Gastrocnemius medialis (tissue), 4 donors: ENCODE measurements at regions not wholly inside any gene's neighbourhood (a gene's known extent, or its start where the extent isn't known, plus 50 kb on each side); places are given as distances from the start of the nearest gene placed in this dataset.

Experiments used
- POLR2A ChIP-seq, 2 donors: fragments of 450-650 bp; IDR thresholded peaks; one replicate each; pipeline ENCODE4 v1.6.1; 2017; ENCODE audit warnings: antibody characterized with exemption in 2 of 2, mild to moderate bottlenecking in 2 of 2, moderate library complexity in 2 of 2
- TF ChIP-seq, protein P1 (sequence below), 5 experiments: fragments of 450-650 bp in 3 of 5; fragments of 200-600 bp in 2 of 5; sonication (generic) in 2 of 5; IDR thresholded peaks in 4 of 5; conservative IDR thresholded peaks in 1 of 5; 1 replicate in 4 of 5; 2 replicates in 1 of 5; pipeline ENCODE4 v1.5.1; 2016 to 2019; ENCODE audit warnings: antibody characterized with exemption in 5 of 5, mild to moderate bottlenecking in 3 of 5, moderate library complexity in 3 of 5

DNA sequence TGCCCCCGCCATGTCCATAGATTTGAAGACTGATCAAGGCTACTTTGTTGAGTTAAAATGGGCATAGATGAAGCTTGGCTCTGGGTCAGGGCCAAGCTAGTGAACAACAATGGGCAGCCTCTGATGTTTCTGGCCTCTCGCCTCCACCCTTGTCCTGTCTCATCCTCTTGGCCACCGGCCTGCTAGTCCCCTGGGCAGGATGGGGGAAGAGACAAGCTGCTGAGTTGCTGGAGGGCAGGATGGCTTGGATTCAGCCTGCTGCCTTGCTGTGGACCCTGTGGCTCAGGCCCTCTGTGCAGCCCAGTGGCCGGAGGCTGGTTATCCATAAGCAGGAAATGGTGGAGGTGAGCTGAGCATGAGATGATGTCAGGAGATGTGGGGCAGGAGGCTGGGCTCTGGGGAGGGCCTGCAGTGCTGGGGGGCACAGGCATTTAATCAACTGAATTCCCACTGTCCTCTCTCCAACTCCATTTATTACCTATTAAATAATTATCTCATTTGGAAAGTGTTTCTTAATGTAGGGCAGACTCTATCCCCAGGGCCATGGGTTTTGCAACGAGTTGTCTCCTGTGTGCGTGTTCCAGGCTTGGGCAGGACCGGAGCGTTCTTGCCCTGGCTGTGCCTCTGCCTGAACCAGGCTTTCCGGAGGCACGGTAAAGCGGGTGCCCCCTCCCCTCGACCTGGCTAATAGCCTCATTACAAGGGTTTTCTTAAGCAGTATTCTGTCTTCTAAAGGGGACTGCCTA, 122.9 kb downstream of the GLI2 start:
- TF ChIP-seq, protein P1, sequence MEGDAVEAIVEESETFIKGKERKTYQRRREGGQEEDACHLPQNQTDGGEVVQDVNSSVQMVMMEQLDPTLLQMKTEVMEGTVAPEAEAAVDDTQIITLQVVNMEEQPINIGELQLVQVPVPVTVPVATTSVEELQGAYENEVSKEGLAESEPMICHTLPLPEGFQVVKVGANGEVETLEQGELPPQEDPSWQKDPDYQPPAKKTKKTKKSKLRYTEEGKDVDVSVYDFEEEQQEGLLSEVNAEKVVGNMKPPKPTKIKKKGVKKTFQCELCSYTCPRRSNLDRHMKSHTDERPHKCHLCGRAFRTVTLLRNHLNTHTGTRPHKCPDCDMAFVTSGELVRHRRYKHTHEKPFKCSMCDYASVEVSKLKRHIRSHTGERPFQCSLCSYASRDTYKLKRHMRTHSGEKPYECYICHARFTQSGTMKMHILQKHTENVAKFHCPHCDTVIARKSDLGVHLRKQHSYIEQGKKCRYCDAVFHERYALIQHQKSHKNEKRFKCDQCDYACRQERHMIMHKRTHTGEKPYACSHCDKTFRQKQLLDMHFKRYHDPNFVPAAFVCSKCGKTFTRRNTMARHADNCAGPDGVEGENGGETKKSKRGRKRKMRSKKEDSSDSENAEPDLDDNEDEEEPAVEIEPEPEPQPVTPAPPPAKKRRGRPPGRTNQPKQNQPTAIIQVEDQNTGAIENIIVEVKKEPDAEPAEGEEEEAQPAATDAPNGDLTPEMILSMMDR (IDR thresholded peaks at IDR 0.05 in 4 of 5, conservative IDR thresholded peaks at IDR 0.05 in 1 of 5) = no peak
- TF ChIP-seq POLR2A (IDR thresholded peaks at IDR 0.05) = no peak
